NCI-H128 (cell line): ENCODE measurements at regions not wholly inside any gene's neighbourhood (a gene's known extent, or its start where the extent isn't known, plus 50 kb on each side); places are given as distances from the start of the nearest gene placed in this dataset.

Experiments
- DNase-seq: peaks from one replicate; lab custom pipeline; 2025; ENCODE audit not compliant: unreplicated experiment; lab: John Stamatoyannopoulos, UW

DNA sequence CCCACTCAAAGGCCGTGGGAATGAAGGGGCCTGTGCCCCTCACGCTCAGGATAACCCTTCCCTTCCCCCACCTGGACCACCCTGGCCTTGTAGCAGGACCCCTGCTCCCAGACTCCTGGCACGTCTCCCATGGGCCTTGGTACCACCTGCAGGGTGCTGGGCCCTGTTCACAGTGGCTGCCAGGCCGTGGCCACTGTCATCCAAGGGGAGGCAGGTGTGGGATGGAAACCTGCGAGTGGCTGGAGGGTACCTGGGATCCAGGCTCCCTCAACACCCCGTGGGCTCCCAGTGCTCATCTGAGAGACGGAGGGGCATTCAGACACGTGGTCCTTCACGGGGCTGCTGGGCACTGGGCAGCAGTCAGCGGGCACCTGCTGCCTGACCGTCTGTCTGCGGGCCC is 75.6 kb upstream of the CIBAR2 start:
- no peak for DNase-seq

GRCh38 chr16:85188822-85189672 is 76.8 kb upstream of the CIBAR2 start:
- no peak for DNase-seq

- no peak for DNase-seq
Observed at GRCh38 chr16:85190572-85190971, 78.3 kb upstream of the CIBAR2 start.

DNA sequence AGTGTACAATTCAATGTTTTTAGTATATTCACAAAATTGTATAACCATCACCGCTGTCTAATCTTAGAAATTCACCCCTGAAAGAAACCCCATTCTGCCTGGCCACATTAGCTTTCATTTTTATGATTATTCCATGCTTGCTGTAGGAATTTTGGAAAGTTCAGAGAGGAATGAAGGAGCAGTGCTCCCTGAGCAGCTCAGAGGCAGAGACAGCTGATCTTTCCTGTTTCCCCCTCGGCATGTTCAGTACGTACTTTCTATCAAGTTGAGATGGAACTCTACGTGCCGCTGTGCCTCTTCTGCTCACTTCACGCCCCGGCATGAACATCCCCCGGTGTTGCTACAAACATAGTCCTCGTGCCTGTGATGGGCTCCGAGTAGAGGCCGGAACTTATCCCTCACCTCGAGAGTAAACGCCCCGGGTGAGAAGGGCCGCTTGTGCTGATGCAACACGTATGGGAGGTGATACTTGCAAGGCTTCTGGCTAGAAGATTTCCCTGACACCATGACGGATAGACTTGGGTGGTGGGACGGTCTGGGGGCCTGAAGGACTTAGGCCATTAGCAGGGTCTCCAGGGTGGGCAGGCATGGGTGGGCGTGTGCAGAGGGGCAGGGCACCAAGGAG is 79.2 kb upstream of the CIBAR2 start:
- no peak for DNase-seq

DNA sequence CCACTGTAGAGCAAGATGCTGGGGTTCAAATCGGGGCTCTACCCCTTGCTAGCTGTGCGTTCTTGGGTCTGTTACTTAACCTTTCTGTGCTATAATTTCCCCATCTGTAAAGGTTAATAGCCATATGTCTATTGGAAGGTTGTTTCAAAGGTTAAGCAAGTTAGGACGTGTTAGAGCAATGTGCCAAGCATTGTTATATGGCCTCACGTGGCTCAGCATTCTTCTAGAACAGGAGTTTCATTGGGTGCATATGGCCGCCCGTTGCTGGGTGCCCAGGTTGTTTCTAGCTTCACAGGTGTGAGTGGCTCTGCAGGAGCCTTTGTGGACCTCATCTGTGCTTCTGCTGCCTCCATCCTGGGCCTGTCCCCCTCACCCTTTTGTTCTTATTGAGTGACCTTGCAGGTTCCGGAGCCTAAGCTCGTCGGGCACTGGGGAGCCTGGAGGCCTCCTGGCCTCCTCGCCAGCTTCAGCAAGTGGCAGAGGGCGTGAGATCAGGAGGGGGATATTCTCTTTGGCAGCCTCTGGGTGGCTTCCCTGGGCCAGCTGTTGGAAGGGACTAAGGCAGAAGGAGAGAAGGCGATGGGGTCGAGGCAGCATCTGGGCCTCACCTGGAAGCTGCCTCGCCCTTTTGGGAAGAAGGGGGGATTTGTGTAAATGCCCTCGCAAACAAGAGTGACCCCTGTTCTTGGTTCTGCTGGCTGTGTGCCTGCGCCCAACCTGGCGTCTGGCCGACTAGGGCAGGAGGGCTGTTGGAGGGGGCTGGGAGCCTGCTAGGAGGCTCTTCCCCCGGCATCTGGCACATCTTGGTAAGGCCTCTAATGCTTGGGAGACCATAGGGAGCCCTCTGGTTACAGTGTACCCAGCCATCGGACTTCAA is 80.2 kb upstream of the CIBAR2 start:
- no peak for DNase-seq

DNA sequence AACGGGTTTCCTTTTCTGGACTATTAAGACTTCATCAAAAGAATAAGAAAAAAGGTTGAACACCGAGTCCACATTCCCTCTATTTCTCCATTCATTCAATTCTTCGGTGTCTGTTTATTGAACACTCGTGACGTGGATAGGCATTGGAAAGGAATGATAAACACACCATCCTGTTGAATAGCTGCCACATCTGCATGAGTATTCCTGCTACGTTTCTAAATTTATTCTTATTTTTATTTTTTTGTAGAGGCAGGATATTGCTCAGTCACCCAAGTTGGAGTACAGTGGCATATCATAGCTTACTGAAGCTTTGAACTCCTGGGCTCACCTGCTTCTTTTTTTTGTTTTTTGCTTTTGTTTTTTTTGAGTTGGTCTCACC is 80.8 kb upstream of the CIBAR2 start:
- DNase-seq = no peak

- DNase-seq = no peak
Observed at GRCh38 chr16:85193876-85194275, 81.6 kb upstream of the CIBAR2 start.

DNA sequence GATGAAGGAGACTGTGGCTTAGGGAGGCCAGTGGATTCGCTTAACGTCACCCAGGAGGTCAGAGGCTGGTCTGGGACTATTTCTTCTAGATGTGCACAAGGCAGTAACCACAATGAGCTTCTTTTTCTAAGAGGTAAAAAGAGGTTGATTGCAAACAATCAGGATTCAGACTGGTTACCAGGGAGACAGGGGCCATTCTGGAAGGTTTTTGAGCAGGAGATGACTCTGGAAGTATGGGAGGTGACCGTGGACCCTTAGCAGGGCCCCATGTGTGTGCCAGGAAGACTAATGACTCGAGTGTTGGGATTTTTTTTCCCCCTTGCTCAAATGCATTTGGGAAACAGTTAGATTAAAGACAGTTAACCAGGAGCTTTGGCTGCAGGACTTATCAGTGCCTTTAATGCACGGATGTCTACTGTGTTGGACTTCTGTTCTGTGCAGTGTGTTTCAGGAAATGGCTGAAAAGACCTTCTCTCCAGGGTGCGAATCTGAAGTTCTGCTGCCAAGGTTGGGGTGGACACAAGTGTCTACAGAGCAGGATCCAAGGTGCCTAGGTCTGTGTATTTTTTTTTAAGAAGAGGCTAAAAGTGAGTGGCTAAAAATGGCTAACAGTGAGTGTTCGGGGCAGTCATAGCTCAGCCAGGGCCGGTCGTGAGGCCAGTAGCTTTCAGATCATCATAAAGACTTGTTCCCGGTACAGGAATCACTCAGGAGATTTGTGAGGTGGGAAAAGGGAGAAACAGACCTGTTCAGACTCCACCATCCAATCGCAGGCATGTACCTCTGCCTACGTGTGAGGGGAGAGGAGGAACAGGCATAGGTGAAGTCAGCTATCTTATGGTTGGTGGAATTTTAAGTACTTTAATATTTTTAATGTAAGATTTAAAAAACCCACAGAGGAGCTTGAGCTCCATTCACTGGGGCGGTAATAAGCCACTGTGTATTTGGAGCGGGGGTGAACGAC is 82.3 kb upstream of the CIBAR2 start:
- no peak for DNase-seq

- DNase-seq = no peak
Observed at GRCh38 chr16:85195271-85195647, 83.0 kb upstream of the CIBAR2 start.

- DNase-seq = no peak
Observed at GRCh38 chr16:85195900-85196772, 83.9 kb upstream of the CIBAR2 start.

- no peak for DNase-seq
Observed at GRCh38 chr16:85196976-85197375, 84.7 kb upstream of the CIBAR2 start.

DNA sequence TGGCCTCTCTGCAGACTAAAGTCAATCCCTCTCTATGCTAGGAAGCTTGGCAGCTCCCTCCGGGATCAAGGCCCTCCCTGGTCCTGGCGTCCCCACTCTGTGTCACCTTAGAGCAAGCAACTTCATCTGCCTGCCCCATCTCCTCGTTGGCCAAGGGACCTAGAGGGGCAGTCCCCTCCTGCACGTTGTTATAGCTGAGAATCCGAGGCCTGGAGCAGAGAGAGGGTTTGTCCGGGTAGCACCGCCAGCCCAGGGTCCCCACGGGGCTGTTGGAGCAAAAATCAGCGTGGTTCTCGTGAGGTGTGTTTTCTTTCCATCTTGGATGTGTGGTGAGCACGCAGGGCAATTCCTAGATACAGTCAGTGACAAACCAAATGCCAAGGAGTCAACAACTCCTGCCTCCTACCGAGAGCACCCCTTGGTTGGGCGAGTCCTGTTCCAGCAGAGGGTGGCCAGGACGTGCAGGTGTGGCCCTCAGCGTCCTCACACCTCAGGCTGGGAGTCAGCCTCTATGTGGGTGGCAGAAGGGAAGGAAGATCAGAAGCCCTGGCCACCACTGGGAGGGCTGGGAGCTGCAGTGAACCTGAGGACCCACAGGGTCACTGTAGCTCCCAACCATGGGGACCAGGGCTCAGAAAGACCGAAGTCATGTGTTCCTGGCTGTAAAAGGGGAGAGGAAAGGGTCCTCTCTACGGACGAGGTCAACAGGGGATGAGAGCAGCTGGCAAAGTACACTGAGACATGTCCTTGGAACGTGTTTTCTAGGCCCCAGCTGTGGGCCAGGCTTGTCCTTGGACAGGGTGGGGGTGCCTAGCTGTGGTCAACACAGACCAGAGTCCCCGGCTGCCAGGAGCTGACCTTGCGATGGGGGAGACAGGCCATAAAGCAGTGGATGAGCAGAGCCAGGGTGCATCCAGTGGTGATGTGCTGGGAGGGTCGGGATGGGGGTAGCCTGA is 85.6 kb upstream of the CIBAR2 start:
- DNase-seq = no peak

- DNase-seq = no peak
Observed at GRCh38 chr16:85199069-85199725, 86.9 kb upstream of the CIBAR2 start.

GRCh38 chr16:85199880-85200279 is 87.6 kb upstream of the CIBAR2 start:
- DNase-seq = no peak

DNA sequence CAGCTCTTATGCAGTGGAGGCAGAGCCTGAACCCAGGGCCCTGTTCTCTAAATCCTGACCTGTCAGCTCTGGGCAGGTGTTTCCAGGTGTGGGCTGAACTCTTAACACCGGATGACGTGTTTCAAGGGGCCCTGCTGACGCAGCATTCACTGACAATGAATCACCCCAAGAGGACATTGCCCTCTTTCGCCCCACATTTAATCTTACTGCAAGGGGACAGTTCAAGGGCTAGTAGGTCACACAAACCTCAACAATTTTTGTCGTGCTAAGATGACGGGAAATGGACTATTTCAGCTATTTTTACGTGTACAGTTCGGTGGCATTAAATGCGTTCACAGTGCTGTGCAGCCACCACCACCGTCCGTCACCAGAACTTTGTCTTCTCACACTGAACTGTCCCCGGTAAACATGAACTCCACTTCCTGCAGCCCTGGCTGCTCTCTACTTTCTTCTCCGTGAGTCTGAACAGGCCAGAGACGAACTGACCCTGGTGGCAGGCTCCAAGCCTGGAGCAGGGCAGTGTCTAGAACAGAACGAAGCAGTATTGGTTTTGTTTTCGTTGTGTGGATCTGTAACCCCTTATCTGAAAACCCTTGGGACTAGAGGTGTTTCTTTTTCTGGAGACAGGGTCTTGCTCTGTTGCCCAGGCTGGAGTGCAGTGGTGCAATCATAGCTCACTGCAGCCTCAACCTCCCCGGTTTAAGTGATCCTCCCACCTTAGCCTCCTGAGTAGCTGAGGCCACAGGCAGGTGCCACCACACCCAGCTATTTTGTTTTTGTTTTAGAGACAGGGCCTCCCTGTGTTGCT is 88.4 kb upstream of the CIBAR2 start:
- no peak for DNase-seq

DNA sequence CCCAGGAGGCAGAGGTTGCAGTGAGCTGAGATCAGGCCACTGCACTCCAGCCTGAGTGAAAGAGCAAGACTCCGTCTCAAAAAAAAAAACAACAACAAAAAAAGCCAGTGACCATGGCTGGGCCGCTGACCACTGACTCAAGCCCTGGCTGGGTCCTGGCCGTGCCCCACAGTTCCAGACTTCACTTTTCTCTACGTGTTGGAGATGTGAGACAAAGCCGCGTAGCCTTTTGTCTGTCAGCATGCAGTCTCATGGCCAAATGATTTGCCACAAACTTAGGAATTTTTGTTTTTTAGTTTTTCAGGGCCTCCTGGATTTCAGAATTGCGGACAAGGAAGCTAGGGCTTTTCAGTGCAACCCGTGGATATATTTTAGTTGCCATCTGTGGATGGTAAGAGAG is 89.3 kb upstream of the CIBAR2 start:
- DNase-seq = no peak

- no peak for DNase-seq
Observed at GRCh38 chr16:85202051-85202601, 89.9 kb upstream of the CIBAR2 start.
